Heart left ventricle (tissue), 16 donors: ENCODE measurements at regions not wholly inside any gene's neighbourhood (a gene's known extent, or its start where the extent isn't known, plus 50 kb on each side); places are given as distances from the start of the nearest gene placed in this dataset.

Experiments
- ATAC-seq, 4 donors: fragments of 200-7000 bp; cut with Tn5 transposase; one replicate each; pipeline ENCODE4 v1.9.1; 2020 to 2022; ENCODE audit warnings: moderate library complexity in 4 of 4, mild to moderate bottlenecking in 3 of 4, moderate number of reproducible peaks in 1 of 4
- DNase-seq, 5 donors: peaks; one replicate each; pipeline ENCODE4 v3.0.0-alpha.2; 2020
- H3K27ac ChIP-seq, 12 donors: fragments of 200-600 bp; sonication (generic) in 4 of 12; one replicate each; pipeline versions ENCODE4 v1.5.0 to v1.8.0; 2016 to 2022; ENCODE audit warnings: mild to moderate bottlenecking in 2 of 12
- H3K27me3 ChIP-seq, 9 donors: fragments of 200-600 bp; sonication (generic) in 2 of 9; one replicate each; pipeline versions ENCODE4 v1.5.1 to v1.8.0; 2016 to 2022; ENCODE audit warnings: mild to moderate bottlenecking in 3 of 9
- H3K36me3 ChIP-seq, 9 donors: fragments of 200-600 bp; sonication (generic) in 2 of 9; one replicate each; pipeline versions ENCODE4 v1.5.0 to v1.8.0; 2018 to 2022; ENCODE audit warnings: mild to moderate bottlenecking in 2 of 9
- H3K4me1 ChIP-seq, 12 donors: fragments of 200-600 bp; sonication (generic) in 4 of 12; one replicate each; pipeline versions ENCODE4 v1.5.0 to v1.8.0; 2016 to 2022; ENCODE audit warnings: mild to moderate bottlenecking in 3 of 12
- H3K4me3 ChIP-seq, 12 donors: fragments of 200-600 bp; sonication (generic) in 4 of 12; one replicate each; pipeline versions ENCODE4 v1.5.0 to v1.8.0; 2017 to 2022; ENCODE audit warnings: mild to moderate bottlenecking in 9 of 12, moderate library complexity in 4 of 12
- H3K9me3 ChIP-seq, 12 donors: fragments of 200-600 bp; sonication (generic) in 4 of 12; one replicate each; pipeline versions ENCODE4 v1.5.0 to v1.8.0; 2016 to 2022; ENCODE audit warnings: mild to moderate bottlenecking in 1 of 12
- CTCF ChIP-seq, 12 donors: fragments of 200-600 bp; sonication (generic) in 4 of 12; IDR thresholded peaks; one replicate each; pipeline versions ENCODE4 v1.5.0 to v1.8.0; 2018 to 2022; ENCODE audit warnings: antibody characterized with exemption in 12 of 12, mild to moderate bottlenecking in 5 of 12
- POLR2A ChIP-seq, 2 donors: fragments of 450-650 bp; IDR thresholded peaks; one replicate each; pipeline ENCODE4 v1.6.1; 2017; ENCODE audit warnings: antibody characterized with exemption in 2 of 2, mild to moderate bottlenecking in 2 of 2, moderate library complexity in 2 of 2
- WGBS, 4 donors: extraction: QIAGEN DNeasy Blood & Tissue Kit in 2 of 4; methylation state at CpG; one replicate each; pipeline versions ENCODE4 v1.1.5 to v1.1.7; 2013 to 2018; 5-methylcytosine and 5-hydroxymethylcytosine counted together
- intact Hi-C, 10 donors: fragments of 100-400 bp; cut with DNase I; formaldehyde crosslinking; loops; one replicate each; pipeline versions ENCODE4 v1.11.1 to v1.14.2; 2022
- donor health status: ischemic (EF 13 %, LVEDD 7.1; RV severe dilation, severe dysfunction).
- donor health status: healthy with polysubstance abuse.
- donor health status: DM: no; HTN: yes; CAD: no.
- donor health status: DM: no; HTN: no; CAD: no.
- donor health status: ischemic (EF 25% LVEDD 6.9; RV normal size, moderate dysfunction).
- donor health status: ischemic (EF 25% LVEDD 5.7; RV mildly dilated, moderate dysfunction).
- donor health status: healthy.
- donor health status: DM: yes; HTN: yes; CAD: no.
- donor health status: ischemic (EF 35%, LVEDD 5.7; RV mildly dilated, moderate dysfunction).
- donor health status: nonischemic (EF 11% LVEDD 7.7; RV severe dilation, severe dysfunction).
- donor health status: DM: yes; HTN: yes; CAD: no.
- donor health status: PGD.
- donor health status: ischemic (EF 29% LVEDD 5.4; RV normal size, mild dysfunction).
- donor health status: nonischemic (EF 23%, LVEDD 6.1; RV moderate dilation, normal function).

GRCh38 chr5:158069838-158070237 is 210.9 kb upstream of the CLINT1 start:
- no peak for TF ChIP-seq CTCF (IDR thresholded peaks at IDR 0.05)
- H3K9me3 ChIP-seq: no peaks in the 10 kb centered on the region
- ATAC-seq (no peak), DNase-seq (no peak)
- 59 to 66% (median 62%) methylated on average over 2 of the region's 2 CpGs for WGBS, 4 donors
- intact Hi-C loops: loop anchor here in 8 of 10 donors (5.0 to 10.0 kb wide), 7 partner anchors 92 to 1065 kb away; no protein-coding TSS in a partner anchor
- no peak overlapping the region for H3K4me3 ChIP-seq
- H3K27ac ChIP-seq: peak overlapping the region in 1 of 12 donors; percentile 17
- H3K27me3 ChIP-seq: no peaks in the 10 kb centered on the region
- peaks cover 0 to 22% (median 5%) of the 10 kb centered on the region in 12 donors for H3K4me1 ChIP-seq
- no peaks in the 10 kb centered on the region for H3K36me3 ChIP-seq

GRCh38 chr5:158068964-158069363 is 210.0 kb upstream of the CLINT1 start:
- no peak overlapping the region for H3K27ac ChIP-seq
- ATAC-seq (peak in 2 of 4 donors; percentile 69 to 72), DNase-seq (no peak)
- no peaks in the 10 kb centered on the region for H3K36me3 ChIP-seq
- no peak overlapping the region for H3K4me3 ChIP-seq
- WGBS, 4 donors: 70 to 76% (median 73%) methylated on average over 4 of the region's 4 CpGs
- TF ChIP-seq POLR2A (IDR thresholded peaks at IDR 0.05) (no peak), CTCF (IDR thresholded peaks at IDR 0.05) (no peak)
- H3K27me3 ChIP-seq: no peaks in the 10 kb centered on the region
- H3K9me3 ChIP-seq: no peaks in the 10 kb centered on the region
- H3K4me1 ChIP-seq: peaks cover 0 to 27% (median 5%) of the 10 kb centered on the region in 12 donors
- intact Hi-C loops: no loop called here

- intact Hi-C loops: no loop called here
- ATAC-seq: no peak
- Histone ChIP-seq H3K4me3 (no peak overlapping the region), H3K9me3 (no peaks in the 10 kb centered on the region), H3K36me3 (no peaks in the 10 kb centered on the region), H3K27ac (no peak overlapping the region), H3K4me1 (peaks cover 0 to 27% (median 4%) of the 10 kb centered on the region in 12 donors), H3K27me3 (no peaks in the 10 kb centered on the region)
- no peak for DNase-seq
- no peak for TF ChIP-seq POLR2A (IDR thresholded peaks at IDR 0.05)
- WGBS, 4 donors: 36 to 86% (median 83%) methylated on average over 1 of the region's 1 CpG
Observed at GRCh38 chr5:158066076-158066475, 207.1 kb upstream of the CLINT1 start.

GRCh38 chr5:158064334-158065123 is 205.6 kb upstream of the CLINT1 start:
- intact Hi-C loops: no loop called here
- Histone ChIP-seq H3K27me3 (no peaks in the 10 kb centered on the region), H3K27ac (no peak overlapping the region), H3K36me3 (no peaks in the 10 kb centered on the region), H3K9me3 (no peaks in the 10 kb centered on the region), H3K4me1 (peaks cover 0 to 13% (median 0%) of the 10 kb centered on the region in 12 donors), H3K4me3 (no peak overlapping the region)
- no peak for DNase-seq
- TF ChIP-seq CTCF (IDR thresholded peaks at IDR 0.05) (no peak), POLR2A (IDR thresholded peaks at IDR 0.05) (no peak)
- 69 to 81% (median 78%) methylated on average over 5 of the region's 5 CpGs for WGBS, 4 donors
- ATAC-seq: no peak
